Nephron (organoid): ENCODE measurements at regions not wholly inside any gene's neighbourhood (a gene's known extent, or its start where the extent isn't known, plus 50 kb on each side); places are given as distances from the start of the nearest gene placed in this dataset.

Experiments
- H3K27ac Mint-ChIP-seq, 3 experiments: 2 replicates each; pipeline ENCODE4 v1.8.0; 2020; ENCODE audit warnings: mixed read lengths in 3 of 3, mild to moderate bottlenecking in 2 of 3, moderate library complexity in 1 of 3
- H3K27me3 Mint-ChIP-seq: 2 replicates; pipeline ENCODE4 v1.8.0; 2021; ENCODE audit warnings: low read depth, mild to moderate bottlenecking, moderate library complexity, mixed read lengths
- H3K36me3 Mint-ChIP-seq: 2 replicates; pipeline ENCODE4 v1.8.0; 2020; ENCODE audit warnings: low read depth, mixed read lengths
- H3K4me1 Mint-ChIP-seq: 2 replicates; pipeline ENCODE4 v1.8.0; 2020; ENCODE audit warnings: mixed read lengths
- H3K4me3 Mint-ChIP-seq, 3 experiments: 2 replicates each; pipeline ENCODE4 v1.8.0; 2020; ENCODE audit warnings: mild to moderate bottlenecking in 3 of 3, mixed read lengths in 3 of 3, moderate library complexity in 2 of 3
- H3K9me3 Mint-ChIP-seq: 2 replicates; pipeline ENCODE4 v1.8.0; 2020; ENCODE audit warnings: mixed read lengths
- CTCF ChIP-seq, 3 experiments: fragments of 200-600 bp; sonication (generic); IDR thresholded peaks; one replicate each; pipeline ENCODE4 v1.5.0; 2021; ENCODE audit warnings: antibody characterized with exemption in 3 of 3; ENCODE audit not compliant: unreplicated experiment in 3 of 3

- Mint-ChIP-seq H3K27me3 (peaks cover 48% of the 10 kb centered on the region), H3K36me3 (no peaks in the 10 kb centered on the region), H3K9me3 (no peaks in the 10 kb centered on the region), H3K4me3 (no peak overlapping the region), H3K4me1 (no peaks in the 10 kb centered on the region), H3K27ac (no peak overlapping the region)
- TF ChIP-seq CTCF (IDR thresholded peaks at IDR 0.05; ENCODE audit: unreplicated experiment in 3 of 3) = no peak
Observed at GRCh38 chr1:36728051-36728450, 245.3 kb upstream of the CSF3R start.

DNA sequence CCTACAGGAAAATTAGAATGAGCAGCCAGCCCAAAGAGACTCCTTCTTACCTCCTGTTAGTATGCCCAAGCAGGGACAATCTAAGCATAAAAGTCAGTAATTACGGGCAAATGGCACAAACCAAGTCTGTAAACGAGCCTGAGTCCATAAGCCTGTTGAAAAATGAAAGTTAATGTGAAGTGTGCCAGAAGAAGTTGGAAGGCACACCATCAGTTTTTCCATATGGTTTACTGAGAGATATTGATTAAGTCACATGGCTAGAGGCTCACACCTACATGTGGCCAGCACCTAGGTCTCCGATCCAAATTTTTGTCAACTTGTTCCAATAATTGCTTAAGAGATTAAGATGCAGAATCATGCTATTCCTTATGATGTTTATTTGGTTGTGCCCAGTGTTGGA lies 242.4 kb upstream of the CSF3R start:
- Mint-ChIP-seq H3K9me3 (no peaks in the 10 kb centered on the region), H3K4me1 (no peaks in the 10 kb centered on the region), H3K4me3 (no peak overlapping the region), H3K36me3 (no peaks in the 10 kb centered on the region), H3K27me3 (peaks cover 47% of the 10 kb centered on the region), H3K27ac (no peak overlapping the region)
- TF ChIP-seq CTCF (IDR thresholded peaks at IDR 0.05; ENCODE audit: unreplicated experiment in 3 of 3) = no peak

DNA sequence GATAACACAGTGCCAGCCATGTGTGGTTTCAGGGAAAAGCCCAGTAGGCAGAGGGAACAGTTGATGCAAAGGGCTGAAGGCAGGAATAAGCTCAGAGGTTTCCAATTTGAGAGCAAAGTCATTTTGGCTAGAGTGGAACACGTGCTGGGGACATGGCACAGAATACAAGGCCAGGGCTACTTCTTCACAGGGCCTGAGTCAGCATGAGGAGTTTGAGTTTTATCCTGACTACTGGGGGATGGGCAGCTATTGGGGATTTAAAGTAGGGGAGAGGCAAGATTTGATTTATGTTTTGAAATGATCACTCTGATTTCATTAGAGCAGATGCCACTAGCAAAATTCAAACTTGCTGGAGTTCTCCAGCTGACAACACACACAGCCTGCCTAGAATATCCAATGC lies 241.1 kb upstream of the CSF3R start:
- H3K36me3 Mint-ChIP-seq = no peaks in the 10 kb centered on the region
- H3K27me3 Mint-ChIP-seq = peaks cover 44% of the 10 kb centered on the region
- H3K9me3 Mint-ChIP-seq = no peaks in the 10 kb centered on the region
- no peak overlapping the region for H3K4me3 Mint-ChIP-seq
- no peaks in the 10 kb centered on the region for H3K4me1 Mint-ChIP-seq
- no peak overlapping the region for H3K27ac Mint-ChIP-seq
- TF ChIP-seq CTCF (IDR thresholded peaks at IDR 0.05; ENCODE audit: unreplicated experiment in 3 of 3) = no peak

DNA sequence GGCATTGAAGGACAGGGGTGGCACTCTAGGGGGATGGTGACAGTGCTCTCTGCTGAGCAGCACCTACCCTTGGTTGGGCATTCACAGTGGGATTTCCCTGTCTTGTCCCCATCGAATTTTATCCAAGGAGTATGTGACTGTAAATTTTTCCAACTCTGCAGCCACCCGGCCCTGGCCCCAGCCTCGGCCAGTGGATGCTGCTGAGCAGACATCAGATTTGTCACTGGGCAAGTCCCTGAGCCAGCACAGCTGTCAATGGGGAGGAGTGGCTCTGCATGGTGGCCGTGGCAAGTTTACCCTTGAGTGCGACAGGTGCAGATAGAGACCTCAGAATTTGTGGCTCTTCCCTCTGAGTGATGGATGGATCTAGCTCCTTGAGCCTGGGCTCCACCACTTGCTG lies 240.2 kb upstream of the CSF3R start:
- H3K36me3 Mint-ChIP-seq = no peaks in the 10 kb centered on the region
- no peaks in the 10 kb centered on the region for H3K4me1 Mint-ChIP-seq
- H3K27ac Mint-ChIP-seq = no peak overlapping the region
- no peak for TF ChIP-seq CTCF (IDR thresholded peaks at IDR 0.05; ENCODE audit: unreplicated experiment in 3 of 3)
- no peaks in the 10 kb centered on the region for H3K9me3 Mint-ChIP-seq
- peaks cover 46% of the 10 kb centered on the region for H3K27me3 Mint-ChIP-seq
- no peak overlapping the region for H3K4me3 Mint-ChIP-seq

- Mint-ChIP-seq H3K4me1 (no peaks in the 10 kb centered on the region), H3K27ac (no peak overlapping the region), H3K36me3 (no peaks in the 10 kb centered on the region), H3K9me3 (no peaks in the 10 kb centered on the region), H3K27me3 (peaks cover 49% of the 10 kb centered on the region), H3K4me3 (no peak overlapping the region)
- TF ChIP-seq CTCF (IDR thresholded peaks at IDR 0.05; ENCODE audit: unreplicated experiment in 3 of 3) = no peak
Observed at GRCh38 chr1:36721261-36721660, 238.5 kb upstream of the CSF3R start.

- Mint-ChIP-seq H3K9me3 (peaks cover 2% of the 10 kb centered on the region), H3K4me1 (no peaks in the 10 kb centered on the region), H3K27ac (no peak overlapping the region), H3K4me3 (no peak overlapping the region), H3K36me3 (no peaks in the 10 kb centered on the region), H3K27me3 (peaks cover 67% of the 10 kb centered on the region)
- no peak for TF ChIP-seq CTCF (IDR thresholded peaks at IDR 0.05; ENCODE audit: unreplicated experiment in 3 of 3)
Observed at GRCh38 chr1:36717431-36717830, 234.7 kb upstream of the CSF3R start.
